IPS-NIHi11 (cell line): ENCODE measurements at regions not wholly inside any gene's neighbourhood (a gene's known extent, or its start where the extent isn't known, plus 50 kb on each side); places are given as distances from the start of the nearest gene placed in this dataset.
A peak's percentile ranks its signal among the peaks of the same experiment; 100 is the strongest.
"Not testable (repeated sequence)": the region's sequence is repeated elsewhere in the genome, so short reads cannot be mapped to it uniquely, and the experiment has no call there.

Experiments
- DNase-seq: peaks from one replicate; pipeline ENCODE4 v3.0.0; 2012; ENCODE audit warnings: mixed read lengths, low spot score

- no peak for DNase-seq
These were observed 154.1 kb upstream of the CBLB start for GRCh38 chr3:106022913-106023312.

- no peak for DNase-seq
These were observed 156.4 kb upstream of the CBLB start for GRCh38 chr3:106025151-106025722.

- DNase-seq: no peak
These were observed 161.3 kb upstream of the CBLB start for GRCh38 chr3:106029954-106030626.

GRCh38 chr3:106030627-106030963, 161.8 kb upstream of the CBLB start:
- DNase-seq: no peak

- no peak for DNase-seq
These were observed 163.7 kb upstream of the CBLB start for GRCh38 chr3:106032479-106032878.

GRCh38 chr3:106033654-106034053, 164.8 kb upstream of the CBLB start:
- DNase-seq: no peak

GRCh38 chr3:106034313-106034712, 165.5 kb upstream of the CBLB start:
- DNase-seq: no peak

- DNase-seq: no peak
These were observed 166.8 kb upstream of the CBLB start for GRCh38 chr3:106035619-106036018.

- no peak for DNase-seq
These were observed 167.9 kb upstream of the CBLB start for GRCh38 chr3:106036696-106037095.

GRCh38 chr3:106047221-106047620, 178.4 kb upstream of the CBLB start:
- DNase-seq: no peak

- DNase-seq: no peak
These were observed 180.2 kb upstream of the CBLB start for GRCh38 chr3:106048946-106049481.

GRCh38 chr3:106049821-106050220, 181.0 kb upstream of the CBLB start:
- no peak for DNase-seq

GRCh38 chr3:106056931-106057330, 188.1 kb upstream of the CBLB start:
- no peak for DNase-seq

- peak; percentile 6 for DNase-seq
These were observed 189.7 kb upstream of the CBLB start for GRCh38 chr3:106058475-106058874.

- no peak for DNase-seq
These were observed 191.2 kb upstream of the CBLB start for GRCh38 chr3:106059953-106060517.

- no peak for DNase-seq
These were observed 195.1 kb upstream of the CBLB start for GRCh38 chr3:106063909-106064308.

- no peak for DNase-seq
These were observed 197.0 kb upstream of the CBLB start for GRCh38 chr3:106065831-106066230.

- no peak for DNase-seq
These were observed 198.9 kb upstream of the CBLB start for GRCh38 chr3:106067711-106068110.

GRCh38 chr3:106068381-106068780, 199.6 kb upstream of the CBLB start:
- no peak for DNase-seq

- DNase-seq: no peak
These were observed 200.0 kb upstream of the CBLB start for GRCh38 chr3:106068795-106069194.

- DNase-seq: no peak
These were observed 201.4 kb upstream of the CBLB start for GRCh38 chr3:106070187-106070586.

GRCh38 chr3:106071306-106071705, 202.5 kb upstream of the CBLB start:
- DNase-seq: no peak

- DNase-seq: not testable (repeated sequence)
These were observed 203.8 kb upstream of the CBLB start for GRCh38 chr3:106072596-106072995.

- not testable (repeated sequence) for DNase-seq
These were observed 205.0 kb upstream of the CBLB start for GRCh38 chr3:106073806-106074205.
